ENCODE measurements at regions not wholly inside any gene's neighbourhood (a gene's known extent, or its start where the extent isn't known, plus 50 kb on each side); places are given as distances from the start of the nearest gene placed in this dataset.
"Not testable (repeated sequence)": the region's sequence is repeated elsewhere in the genome, so short reads cannot be mapped to it uniquely, and the experiment has no call there.

- DNase-seq (ENCODE audit: extremely low read depth in 1 of 11, low read depth in 9 of 11, low spot score in 4 of 11), result no peak
Observed at GRCh38 chr4:181021213-181021612, 1222.0 kb upstream of the TENM3 start.

GRCh38 chr4:181030135-181030921 lies 1212.9 kb upstream of the TENM3 start:
- not testable (repeated sequence) for DNase-seq (ENCODE audit: extremely low read depth in 1 of 11, low read depth in 9 of 11, low spot score in 4 of 11)

- DNase-seq (ENCODE audit: extremely low read depth in 1 of 11, low read depth in 9 of 11, low spot score in 4 of 11), result no peak
Observed at GRCh38 chr4:181030961-181031360, 1212.2 kb upstream of the TENM3 start.

- DNase-seq (ENCODE audit: extremely low read depth in 1 of 11, low read depth in 9 of 11, low spot score in 4 of 11), result no peak
Observed at GRCh38 chr4:181043486-181043885, 1199.7 kb upstream of the TENM3 start.

DNA sequence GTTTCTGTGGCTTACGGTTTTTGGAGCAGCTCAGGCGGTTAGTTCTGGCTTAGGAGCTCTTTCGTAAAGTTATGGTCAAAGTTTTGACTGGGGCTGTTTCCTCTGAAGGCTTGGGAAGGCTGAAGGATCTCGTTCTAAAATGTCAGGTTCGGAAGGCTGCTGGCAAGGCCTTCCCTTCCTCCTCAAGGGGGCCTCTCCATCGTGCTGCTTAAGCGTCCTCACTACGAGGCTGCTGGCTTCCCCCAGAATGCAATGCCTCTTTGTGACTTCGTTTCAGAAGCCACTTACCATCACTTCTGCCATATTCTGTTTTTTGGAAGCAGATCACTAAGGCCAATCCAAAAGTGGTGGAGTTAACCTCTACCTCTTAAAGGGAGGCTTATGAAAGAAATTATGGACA lies 1196.4 kb upstream of the TENM3 start:
- DNase-seq (ENCODE audit: extremely low read depth in 1 of 11, low read depth in 9 of 11, low spot score in 4 of 11), result no peak

DNA sequence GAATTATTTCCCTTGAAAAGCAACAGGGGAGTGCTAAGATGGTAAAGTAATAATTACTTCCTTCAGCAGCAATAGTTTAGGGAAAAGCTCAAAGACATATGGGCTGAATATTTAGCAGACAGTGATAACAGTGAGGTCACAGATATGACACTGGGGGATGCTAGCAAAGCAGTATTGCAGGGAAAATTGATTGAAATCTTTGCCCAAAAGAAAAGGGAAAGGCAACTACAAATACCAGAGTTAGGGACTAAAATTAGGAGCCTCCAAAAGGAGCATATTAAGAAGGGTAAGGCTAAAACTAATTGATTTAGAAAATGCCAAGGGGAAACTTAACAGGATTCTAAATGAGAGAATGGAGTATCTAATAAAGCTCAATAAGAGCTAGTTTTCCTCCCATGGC lies 1191.3 kb upstream of the TENM3 start:
- DNase-seq (ENCODE audit: extremely low read depth in 1 of 11, low read depth in 9 of 11, low spot score in 4 of 11), result no peak

- DNase-seq (ENCODE audit: extremely low read depth in 1 of 11, low read depth in 9 of 11, low spot score in 4 of 11), result no peak
Observed at GRCh38 chr4:181061787-181062186, 1181.4 kb upstream of the TENM3 start.

- DNase-seq (ENCODE audit: extremely low read depth in 1 of 11, low read depth in 9 of 11, low spot score in 4 of 11), result no peak
Observed at GRCh38 chr4:181063212-181063611, 1180.0 kb upstream of the TENM3 start.

- no peak for DNase-seq (ENCODE audit: extremely low read depth in 1 of 11, low read depth in 9 of 11, low spot score in 4 of 11)
Observed at GRCh38 chr4:181077341-181077740, 1165.9 kb upstream of the TENM3 start.

DNA sequence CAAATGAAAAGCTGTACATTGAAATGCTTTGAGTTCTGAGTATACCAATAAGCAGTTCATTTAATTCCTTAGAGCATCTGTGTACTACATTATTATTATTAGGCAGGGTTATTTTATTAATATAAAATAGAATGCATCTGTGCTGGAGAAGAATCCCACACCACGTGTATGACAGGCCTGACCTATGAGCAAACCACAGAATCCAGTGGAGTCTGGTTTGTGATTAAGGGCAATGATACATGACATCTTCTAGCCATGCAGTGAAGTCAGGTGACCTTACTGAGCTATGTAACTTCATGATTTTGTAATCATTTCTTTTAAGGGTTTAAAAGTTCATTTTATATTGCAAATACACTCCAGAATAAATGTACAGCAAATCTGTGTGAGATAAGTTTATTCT lies 1165.0 kb upstream of the TENM3 start:
- DNase-seq (ENCODE audit: extremely low read depth in 1 of 11, low read depth in 9 of 11, low spot score in 4 of 11), result no peak

DNA sequence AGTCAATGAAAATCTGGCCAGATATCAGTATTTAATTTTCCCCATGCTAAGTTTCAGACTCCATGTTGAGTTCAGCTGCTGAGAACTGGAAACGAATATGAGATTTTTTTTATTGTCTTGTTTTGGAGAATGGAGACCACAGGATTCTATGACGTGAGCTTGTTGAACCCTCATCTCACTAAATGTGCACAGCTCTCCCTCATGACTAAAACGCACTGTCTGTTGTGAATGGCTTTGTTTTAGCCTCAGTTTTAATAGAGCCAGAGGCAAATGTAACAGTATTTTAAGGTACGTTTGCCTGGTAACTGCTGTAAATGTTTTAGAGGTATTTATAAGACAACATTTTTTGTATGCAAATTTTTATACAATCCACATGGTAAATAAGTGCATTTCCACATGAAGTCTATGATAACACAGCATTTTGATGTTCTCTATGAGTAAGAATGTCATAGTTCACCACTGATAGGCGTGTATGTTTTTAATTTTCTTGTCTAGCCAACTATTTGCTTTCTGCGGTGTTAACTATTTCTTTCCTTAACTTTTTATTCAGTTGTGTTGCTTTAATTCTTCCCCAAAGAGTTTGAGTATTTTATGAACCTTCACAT lies 1159.3 kb upstream of the TENM3 start:
- no peak for DNase-seq (ENCODE audit: extremely low read depth in 1 of 11, low read depth in 9 of 11, low spot score in 4 of 11)

GRCh38 chr4:181085557-181085956 lies 1157.6 kb upstream of the TENM3 start:
- DNase-seq (ENCODE audit: extremely low read depth in 1 of 11, low read depth in 9 of 11, low spot score in 4 of 11), result no peak

DNA sequence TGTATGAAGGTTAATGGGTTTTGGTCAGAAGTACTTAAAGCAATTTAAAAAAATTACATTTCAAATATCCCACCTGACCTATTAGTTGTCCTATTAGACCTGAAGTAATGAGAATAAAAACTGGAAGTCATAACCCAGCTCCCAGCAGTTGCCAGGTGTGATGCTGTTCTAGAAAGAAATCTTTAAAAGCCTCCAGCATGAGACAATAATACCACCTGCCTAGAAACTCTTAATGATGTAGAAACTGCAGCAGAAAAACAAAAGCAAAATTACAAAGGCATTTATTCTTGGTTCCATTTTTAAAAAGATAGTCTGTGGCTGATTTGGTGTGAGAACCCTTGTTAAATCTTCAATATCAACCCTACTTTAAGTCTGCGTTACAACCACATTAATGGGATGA lies 1137.7 kb upstream of the TENM3 start:
- no peak for DNase-seq (ENCODE audit: extremely low read depth in 1 of 11, low read depth in 9 of 11, low spot score in 4 of 11)

GRCh38 chr4:181106398-181106797 lies 1136.8 kb upstream of the TENM3 start:
- DNase-seq (ENCODE audit: extremely low read depth in 1 of 11, low read depth in 9 of 11, low spot score in 4 of 11), result no peak

DNA sequence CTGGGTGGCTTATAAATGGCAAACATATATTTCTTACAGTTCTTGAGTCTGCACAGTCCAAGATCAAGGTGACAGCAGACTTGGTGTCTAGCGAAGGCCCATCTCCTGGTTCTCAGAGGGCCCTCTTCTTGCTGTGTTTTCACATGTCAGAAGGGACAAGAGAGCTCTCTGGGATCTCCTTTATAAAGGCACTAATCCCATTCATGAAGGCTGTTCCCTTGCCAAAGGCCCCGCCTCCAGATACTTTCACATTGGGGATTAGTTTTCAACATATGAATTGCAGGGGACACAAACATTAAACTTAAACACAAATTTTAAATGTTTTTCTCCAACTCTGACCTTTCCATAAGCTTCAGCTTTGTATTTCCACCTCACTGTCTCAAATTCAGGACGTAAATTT lies 1135.0 kb upstream of the TENM3 start:
- DNase-seq (ENCODE audit: extremely low read depth in 1 of 11, low read depth in 9 of 11, low spot score in 4 of 11), result no peak

DNA sequence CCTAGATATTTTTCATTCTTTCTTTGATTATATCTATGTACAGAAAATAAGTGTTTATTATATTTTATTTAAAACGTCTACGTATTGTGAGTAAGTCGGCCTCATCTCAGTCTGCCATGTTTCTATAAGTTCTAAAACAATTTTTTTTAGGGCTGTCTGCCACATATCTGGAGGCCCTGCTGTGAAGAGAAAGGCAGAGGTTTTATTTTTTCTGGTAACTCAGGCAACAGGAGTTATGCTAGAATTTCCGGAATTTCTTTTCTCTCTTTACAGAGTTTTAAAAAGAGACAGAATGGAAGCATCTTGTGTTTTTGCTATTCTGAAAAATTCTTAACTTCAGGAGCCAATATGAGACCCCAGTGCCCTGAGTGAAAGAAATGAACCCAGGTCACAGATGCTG lies 1124.0 kb upstream of the TENM3 start:
- DNase-seq (ENCODE audit: extremely low read depth in 1 of 11, low read depth in 9 of 11, low spot score in 4 of 11), result no peak

GRCh38 chr4:181121733-181122132 lies 1121.5 kb upstream of the TENM3 start:
- DNase-seq (ENCODE audit: extremely low read depth in 1 of 11, low read depth in 9 of 11, low spot score in 4 of 11), result no peak

DNA sequence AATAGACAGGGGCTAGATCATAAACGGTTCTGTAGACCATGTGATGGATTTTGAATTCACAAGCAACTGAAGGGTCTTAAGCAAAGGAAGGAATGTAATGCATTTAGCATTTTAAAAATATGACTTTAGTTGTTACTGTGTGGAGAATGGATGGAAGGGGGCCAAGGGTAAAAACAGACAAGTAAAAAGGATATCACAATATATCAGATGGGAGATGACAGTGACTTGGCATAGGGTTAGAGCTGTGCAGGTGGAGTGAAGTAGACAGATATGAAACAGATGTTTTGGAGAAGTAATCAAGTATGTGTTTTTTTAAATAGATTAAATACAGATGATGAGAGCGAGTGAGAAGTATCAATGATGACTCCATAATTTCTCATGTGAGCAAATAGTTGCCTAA lies 1116.0 kb upstream of the TENM3 start:
- DNase-seq (ENCODE audit: extremely low read depth in 1 of 11, low read depth in 9 of 11, low spot score in 4 of 11), result no peak

- not testable (repeated sequence) for DNase-seq (ENCODE audit: extremely low read depth in 1 of 11, low read depth in 9 of 11, low spot score in 4 of 11)
Observed at GRCh38 chr4:181130317-181130716, 1112.9 kb upstream of the TENM3 start.

DNA sequence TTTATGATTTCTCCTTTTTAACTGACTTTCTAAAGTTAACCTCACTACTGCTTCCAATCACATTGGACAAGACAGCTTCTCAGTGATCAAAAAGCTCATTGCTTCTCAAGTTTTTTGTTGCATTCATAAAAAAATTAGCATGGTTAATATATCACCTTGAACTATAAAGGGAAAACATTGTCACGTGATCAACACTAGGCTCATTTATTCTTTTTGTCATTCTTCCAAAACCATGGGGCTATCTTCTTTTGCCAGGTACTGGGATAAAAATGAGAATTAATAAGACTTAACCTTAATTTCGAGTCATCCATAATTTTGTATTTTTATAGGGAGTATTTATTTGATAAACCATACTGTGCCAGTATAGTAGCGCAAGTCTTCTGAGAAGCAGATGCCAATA lies 1105.9 kb upstream of the TENM3 start:
- no peak for DNase-seq (ENCODE audit: extremely low read depth in 1 of 11, low read depth in 9 of 11, low spot score in 4 of 11)

DNA sequence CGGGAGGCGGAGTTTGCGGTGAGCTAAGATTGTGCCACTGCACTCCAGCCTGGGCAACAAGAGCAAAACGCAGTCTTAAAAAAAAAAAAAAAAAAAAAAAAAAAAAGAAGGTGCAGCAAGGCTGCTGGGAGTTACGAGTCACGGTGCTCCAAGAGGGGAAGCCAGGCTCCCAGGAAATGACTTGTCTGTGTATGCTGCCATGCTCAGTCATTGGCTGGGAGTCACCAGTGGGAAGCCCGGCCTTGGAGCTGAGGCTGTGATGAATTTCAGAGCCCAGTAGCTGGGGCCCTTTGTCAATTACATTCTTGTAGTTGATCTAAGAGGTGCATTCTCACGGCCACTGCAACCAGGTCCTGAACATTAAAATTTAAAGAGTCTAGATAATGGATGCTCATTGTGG lies 1105.1 kb upstream of the TENM3 start:
- no peak for DNase-seq (ENCODE audit: extremely low read depth in 1 of 11, low read depth in 9 of 11, low spot score in 4 of 11)
